ENCODE measurements at regions not wholly inside any gene's neighbourhood (a gene's known extent, or its start where the extent isn't known, plus 50 kb on each side); places are given as distances from the start of the nearest gene placed in this dataset.

DNA sequence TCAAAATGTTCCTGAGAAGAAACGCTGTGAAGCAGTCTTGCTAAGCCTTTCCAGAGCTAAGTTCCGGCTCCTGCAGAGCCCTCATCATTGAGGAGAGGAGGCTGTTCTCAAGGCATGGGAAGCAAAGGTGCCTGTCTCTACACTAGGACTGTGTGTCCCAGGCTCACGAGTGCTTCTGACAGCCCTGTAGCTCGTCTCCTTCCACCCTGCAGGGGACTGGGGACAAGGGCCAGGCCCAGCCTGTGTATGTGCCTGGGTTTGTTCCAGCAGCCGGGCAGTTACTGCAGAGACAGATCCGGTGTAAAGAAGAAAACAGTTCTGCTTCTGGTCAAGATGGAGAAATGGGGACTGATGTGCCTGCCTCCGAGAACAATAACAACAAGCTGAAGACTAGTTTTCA, 156.0 kb downstream of the ENGASE start:
- DNase-seq (ENCODE audit: low read depth, low spot score), result no peak
- H3K36me3 ChIP-seq (ENCODE audit: control insufficient read depth in 1 of 2, insufficient read depth in 2 of 2, low read length in 2 of 2), result no peaks in the 10 kb centered on the region
- H4K20me1 ChIP-seq (ENCODE audit: insufficient read depth), result no peaks in the 10 kb centered on the region
- H3K79me2 ChIP-seq (ENCODE audit: insufficient read depth, low read length), result no peaks in the 10 kb centered on the region
- no peak overlapping the region for H3K9ac ChIP-seq (ENCODE audit: low read length)
- ChIA-PET RAD21 (ENCODE audit: low non-redundant PET in 1 of 2, low total read pairs in 2 of 2, uncharacterized antibody in 2 of 2, unreplicated experiment in 2 of 2) (no interaction called here), CTCF (no interaction called here), POLR2A (no interaction called here)
- intact Hi-C loops (cut with micrococcal nuclease), result no loop called here
- no peak for ATAC-seq
- H2AFZ ChIP-seq (ENCODE audit: low read depth, low read length, poor library complexity, severe bottlenecking), result no peak overlapping the region
- H3K9me2 ChIP-seq (ENCODE audit: insufficient read depth), result no peaks in the 10 kb centered on the region
- H3K4me2 ChIP-seq (ENCODE audit: low read length), result no peak overlapping the region
- H3K4me1 ChIP-seq (ENCODE audit: control insufficient read depth in 1 of 2, insufficient read depth in 2 of 2, low read length in 2 of 2), result peaks cover 0 to 10% of the 10 kb centered on the region in 2 experiments; a peak in 1 of 4 replicates
- no peak for TF ChIP-seq POLR2AphosphoS5 (IDR thresholded peaks at IDR 0.05; ENCODE audit: low read depth, low read length)
- no peak for TF ChIP-seq SIN3A (IDR thresholded peaks at IDR 0.05; ENCODE audit: low read depth)
- TF ChIP-seq TCF7L2 (IDR thresholded peaks at IDR 0.05; ENCODE audit: borderline replicate concordance, extremely low read depth, insufficient read depth, insufficient read length), result no peak
- TF ChIP-seq JUND (IDR thresholded peaks at IDR 0.05), result no peak
- no peak for TF ChIP-seq ELF1 (IDR thresholded peaks at IDR 0.05; ENCODE audit: borderline replicate concordance, low read depth)
- TF ChIP-seq, protein P1, sequence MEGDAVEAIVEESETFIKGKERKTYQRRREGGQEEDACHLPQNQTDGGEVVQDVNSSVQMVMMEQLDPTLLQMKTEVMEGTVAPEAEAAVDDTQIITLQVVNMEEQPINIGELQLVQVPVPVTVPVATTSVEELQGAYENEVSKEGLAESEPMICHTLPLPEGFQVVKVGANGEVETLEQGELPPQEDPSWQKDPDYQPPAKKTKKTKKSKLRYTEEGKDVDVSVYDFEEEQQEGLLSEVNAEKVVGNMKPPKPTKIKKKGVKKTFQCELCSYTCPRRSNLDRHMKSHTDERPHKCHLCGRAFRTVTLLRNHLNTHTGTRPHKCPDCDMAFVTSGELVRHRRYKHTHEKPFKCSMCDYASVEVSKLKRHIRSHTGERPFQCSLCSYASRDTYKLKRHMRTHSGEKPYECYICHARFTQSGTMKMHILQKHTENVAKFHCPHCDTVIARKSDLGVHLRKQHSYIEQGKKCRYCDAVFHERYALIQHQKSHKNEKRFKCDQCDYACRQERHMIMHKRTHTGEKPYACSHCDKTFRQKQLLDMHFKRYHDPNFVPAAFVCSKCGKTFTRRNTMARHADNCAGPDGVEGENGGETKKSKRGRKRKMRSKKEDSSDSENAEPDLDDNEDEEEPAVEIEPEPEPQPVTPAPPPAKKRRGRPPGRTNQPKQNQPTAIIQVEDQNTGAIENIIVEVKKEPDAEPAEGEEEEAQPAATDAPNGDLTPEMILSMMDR (IDR thresholded peaks at IDR 0.05 in 2 of 3, conservative IDR thresholded peaks at IDR 0.05 in 1 of 3; ENCODE audit: borderline replicate concordance in 1 of 3, insufficient read depth in 1 of 3, low read depth in 2 of 3, low read length in 2 of 3), result no peak
- no peak for TF ChIP-seq EZH2phosphoT487 (IDR thresholded peaks at IDR 0.05; ENCODE audit: borderline replicate concordance)
- no peak for TF ChIP-seq CEBPB (IDR thresholded peaks at IDR 0.05; ENCODE audit: low read depth)
- TF ChIP-seq ZBTB33 (IDR thresholded peaks at IDR 0.05; ENCODE audit: extremely low read depth, insufficient replicate concordance, low read length), result no peak
- no peak for TF ChIP-seq EZH2 (IDR thresholded peaks at IDR 0.05)
- TF ChIP-seq RAD21 (IDR thresholded peaks at IDR 0.05; ENCODE audit: low read depth), result no peak
- TF ChIP-seq, protein P2, sequence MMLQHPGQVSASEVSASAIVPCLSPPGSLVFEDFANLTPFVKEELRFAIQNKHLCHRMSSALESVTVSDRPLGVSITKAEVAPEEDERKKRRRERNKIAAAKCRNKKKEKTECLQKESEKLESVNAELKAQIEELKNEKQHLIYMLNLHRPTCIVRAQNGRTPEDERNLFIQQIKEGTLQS (IDR thresholded peaks at IDR 0.05), result no peak
- TF ChIP-seq REST (IDR thresholded peaks at IDR 0.05; ENCODE audit: low read depth), result no peak
- no peak for TF ChIP-seq ZNF274 (IDR thresholded peaks at IDR 0.05; ENCODE audit: low read depth, low read length)
- no peak for TF ChIP-seq ZFX (IDR thresholded peaks at IDR 0.05)
- no peak for TF ChIP-seq SP1 (IDR thresholded peaks at IDR 0.05; ENCODE audit: low read depth)
- TF ChIP-seq, protein P3, sequence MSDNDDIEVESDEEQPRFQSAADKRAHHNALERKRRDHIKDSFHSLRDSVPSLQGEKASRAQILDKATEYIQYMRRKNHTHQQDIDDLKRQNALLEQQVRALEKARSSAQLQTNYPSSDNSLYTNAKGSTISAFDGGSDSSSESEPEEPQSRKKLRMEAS (IDR thresholded peaks at IDR 0.05), result no peak
- TF ChIP-seq FOSL1 (IDR thresholded peaks at IDR 0.05; ENCODE audit: low read depth), result no peak
- H3K27me3 ChIP-seq (ENCODE audit: insufficient read depth, low read length), result peaks cover 6% of the 10 kb centered on the region
- H3K27ac ChIP-seq (ENCODE audit: low read depth, low read length), result no peak overlapping the region
- H3K9me3 ChIP-seq (ENCODE audit: control insufficient read depth in 1 of 2, insufficient read depth in 1 of 2, low read depth in 1 of 2, low read length in 2 of 2), result no peaks in the 10 kb centered on the region
- no TSS peak for BruUV-seq (replicated peaks)
- no peak overlapping the region for H3K4me3 ChIP-seq (replicated peaks in 1 of 2; ENCODE audit: low read depth in 1 of 2, low read length in 2 of 2)
